HUES48 (cell line): ENCODE measurements at regions not wholly inside any gene's neighbourhood (a gene's known extent, or its start where the extent isn't known, plus 50 kb on each side); places are given as distances from the start of the nearest gene placed in this dataset.

ENCODE experiments used
- H3K27ac ChIP-seq: one replicate; pipeline ENCODE4 v1.7.0; 2013; ENCODE audit warnings: low read depth, low read length, inconsistent platforms
- H3K27me3 ChIP-seq: 2 replicates; pipeline ENCODE4 v1.6.1; 2013; ENCODE audit warnings: mild to moderate bottlenecking, low read length; ENCODE audit not compliant: control insufficient read depth, insufficient read depth
- H3K36me3 ChIP-seq: 2 replicates; pipeline ENCODE4 v1.6.1; 2013; ENCODE audit warnings: low read length; ENCODE audit not compliant: control insufficient read depth, insufficient read depth
- H3K4me1 ChIP-seq: 2 replicates; pipeline ENCODE4 v1.6.1; 2013; ENCODE audit warnings: mild to moderate bottlenecking, low read length; ENCODE audit not compliant: control insufficient read depth, insufficient read depth
- H3K4me3 ChIP-seq: 2 replicates; pipeline ENCODE4 v1.5.1; 2013; ENCODE audit warnings: mild to moderate bottlenecking, low read depth, low read length
- H3K9ac ChIP-seq: 2 replicates; pipeline ENCODE4 v1.6.1; 2013; ENCODE audit warnings: mild to moderate bottlenecking, low read depth, low read length, moderate library complexity
- H3K9me3 ChIP-seq: 2 replicates; pipeline ENCODE4 v1.6.1; 2013; ENCODE audit warnings: low read length; ENCODE audit not compliant: control insufficient read depth, insufficient read depth

- Histone ChIP-seq H3K9me3 (no peaks in the 10 kb centered on the region), H3K36me3 (no peaks in the 10 kb centered on the region), H3K27ac (no peak overlapping the region), H3K27me3 (no peaks in the 10 kb centered on the region), H3K4me3 (no peak overlapping the region), H3K4me1 (no peaks in the 10 kb centered on the region), H3K9ac (no peak overlapping the region)
Measured at GRCh38 chr21:14768042-14768441, 221.9 kb upstream of the SAMSN1 start.

- no peak overlapping the region for H3K4me3 ChIP-seq
- no peak overlapping the region for H3K27ac ChIP-seq
- H3K27me3 ChIP-seq: no peaks in the 10 kb centered on the region
- H3K9ac ChIP-seq: no peak overlapping the region
- no peaks in the 10 kb centered on the region for H3K4me1 ChIP-seq
- H3K36me3 ChIP-seq: no peaks in the 10 kb centered on the region
- H3K9me3 ChIP-seq: no peaks in the 10 kb centered on the region
Measured at GRCh38 chr21:14767192-14767852, 221.2 kb upstream of the SAMSN1 start.

- Histone ChIP-seq H3K36me3 (no peaks in the 10 kb centered on the region), H3K9ac (no peak overlapping the region), H3K27ac (no peak overlapping the region), H3K9me3 (no peaks in the 10 kb centered on the region), H3K4me3 (no peak overlapping the region), H3K27me3 (no peaks in the 10 kb centered on the region), H3K4me1 (no peaks in the 10 kb centered on the region)
Measured at GRCh38 chr21:14766241-14766640, 220.1 kb upstream of the SAMSN1 start.

GRCh38 chr21:14763695-14764064 is 217.6 kb upstream of the SAMSN1 start:
- Histone ChIP-seq H3K9ac (no peak overlapping the region), H3K4me3 (no peak overlapping the region), H3K9me3 (no peaks in the 10 kb centered on the region), H3K27me3 (no peaks in the 10 kb centered on the region), H3K4me1 (no peaks in the 10 kb centered on the region), H3K36me3 (no peaks in the 10 kb centered on the region), H3K27ac (no peak overlapping the region)

GRCh38 chr21:14762734-14763694 is 216.9 kb upstream of the SAMSN1 start:
- Histone ChIP-seq H3K27ac (no peak overlapping the region), H3K4me1 (no peaks in the 10 kb centered on the region), H3K9ac (no peak overlapping the region), H3K9me3 (no peaks in the 10 kb centered on the region), H3K27me3 (no peaks in the 10 kb centered on the region), H3K4me3 (no peak overlapping the region), H3K36me3 (no peaks in the 10 kb centered on the region)

- no peak overlapping the region for H3K27ac ChIP-seq
- H3K27me3 ChIP-seq: no peaks in the 10 kb centered on the region
- H3K4me1 ChIP-seq: no peaks in the 10 kb centered on the region
- H3K4me3 ChIP-seq: no peak overlapping the region
- H3K36me3 ChIP-seq: no peaks in the 10 kb centered on the region
- no peaks in the 10 kb centered on the region for H3K9me3 ChIP-seq
- no peak overlapping the region for H3K9ac ChIP-seq
Measured at GRCh38 chr21:14762327-14762726, 216.2 kb upstream of the SAMSN1 start.

GRCh38 chr21:14759285-14759684 is 213.2 kb upstream of the SAMSN1 start:
- no peaks in the 10 kb centered on the region for H3K36me3 ChIP-seq
- H3K9me3 ChIP-seq: no peaks in the 10 kb centered on the region
- H3K9ac ChIP-seq: no peak overlapping the region

GRCh38 chr21:14758849-14759248 is 212.7 kb upstream of the SAMSN1 start:
- H3K4me1 ChIP-seq: no peaks in the 10 kb centered on the region
- H3K27ac ChIP-seq: no peak overlapping the region
- no peak overlapping the region for H3K4me3 ChIP-seq
- no peak overlapping the region for H3K9ac ChIP-seq
- H3K36me3 ChIP-seq: no peaks in the 10 kb centered on the region
- H3K9me3 ChIP-seq: no peaks in the 10 kb centered on the region
- H3K27me3 ChIP-seq: no peaks in the 10 kb centered on the region

More at GRCh38 chr21:14759285-14759684, 213.2 kb upstream of the SAMSN1 start:
- H3K27me3 ChIP-seq: no peaks in the 10 kb centered on the region
- H3K4me1 ChIP-seq: no peaks in the 10 kb centered on the region
- H3K4me3 ChIP-seq: no peak overlapping the region
- H3K27ac ChIP-seq: no peak overlapping the region

- no peak overlapping the region for H3K27ac ChIP-seq
- H3K27me3 ChIP-seq: no peaks in the 10 kb centered on the region
- H3K9me3 ChIP-seq: no peaks in the 10 kb centered on the region
- H3K4me1 ChIP-seq: no peaks in the 10 kb centered on the region
- H3K36me3 ChIP-seq: no peaks in the 10 kb centered on the region
- H3K4me3 ChIP-seq: no peak overlapping the region
- H3K9ac ChIP-seq: no peak overlapping the region
Measured at GRCh38 chr21:14757533-14758327, 211.6 kb upstream of the SAMSN1 start.

GRCh38 chr21:14755086-14755485 is 209.0 kb upstream of the SAMSN1 start:
- Histone ChIP-seq H3K27me3 (no peaks in the 10 kb centered on the region), H3K9ac (no peak overlapping the region), H3K4me1 (no peaks in the 10 kb centered on the region), H3K4me3 (no peak overlapping the region), H3K36me3 (no peaks in the 10 kb centered on the region), H3K27ac (no peak overlapping the region), H3K9me3 (no peaks in the 10 kb centered on the region)
